ENCODE measurements at regions not wholly inside any gene's neighbourhood (a gene's known extent, or its start where the extent isn't known, plus 50 kb on each side); places are given as distances from the start of the nearest gene placed in this dataset.

- TF ChIP-seq ZNF511 (CRISPR knock-in tag; IDR thresholded peaks at IDR 0.05) (no peak), PYGO2 (tag; IDR thresholded peaks at IDR 0.05) (no peak), YY1 (IDR thresholded peaks at IDR 0.05; ENCODE audit: borderline replicate concordance in 1 of 3, control insufficient read depth in 1 of 3, extremely low read depth in 1 of 3, insufficient read depth in 3 of 3, insufficient read length in 1 of 3, insufficient replicate concordance in 2 of 3, low read depth in 1 of 3, low read length in 2 of 3) (no peak), DIDO1 (tag; IDR thresholded peaks at IDR 0.05; ENCODE audit: low read depth) (no peak), RAD21 (CRISPR knock-in tag; conservative IDR thresholded peaks at IDR 0.05 in 1 of 2, IDR thresholded peaks at IDR 0.05 in 1 of 2) (no peak), CREM (IDR thresholded peaks at IDR 0.05; ENCODE audit: low read depth) (no peak), ZNF407 (IDR thresholded peaks at IDR 0.05; ENCODE audit: low read depth) (no peak), HOXB6 (CRISPR knock-in tag; IDR thresholded peaks at IDR 0.05; ENCODE audit: borderline replicate concordance) (no peak), RBBP5 (IDR thresholded peaks at IDR 0.05; ENCODE audit: borderline replicate concordance, insufficient read depth, low read length, poor library complexity, severe bottlenecking) (no peak), NFYB (IDR thresholded peaks at IDR 0.05; ENCODE audit: extremely low read depth, insufficient read length) (no peak), TARDBP (IDR thresholded peaks at IDR 0.05) (no peak), MIER1 (IDR thresholded peaks at IDR 0.05; ENCODE audit: low read depth) (no peak)
These were observed 212.0 kb upstream of the MGAT5 start for GRCh38 chr2:134041877-134042276.
